ENCODE measurements at regions not wholly inside any gene's neighbourhood (a gene's known extent, or its start where the extent isn't known, plus 50 kb on each side); places are given as distances from the start of the nearest gene placed in this dataset.
"Not testable (repeated sequence)": the region's sequence is repeated elsewhere in the genome, so short reads cannot be mapped to it uniquely, and the experiment has no call there.

- peak; percentile 12 for DNase-seq
- no peaks in the 10 kb centered on the region for H3K36me3 Mint-ChIP-seq (ENCODE audit: low read depth)
- no peaks in the 10 kb centered on the region for H3K9me3 Mint-ChIP-seq
- H3K4me1 Mint-ChIP-seq (ENCODE audit: low read depth) = no peaks in the 10 kb centered on the region
- H3K4me3 Mint-ChIP-seq = no peak overlapping the region
- H3K27ac Mint-ChIP-seq = no peak overlapping the region
- H3K27me3 Mint-ChIP-seq = peaks cover 10% of the 10 kb centered on the region
Measured at GRCh38 chr22:48821727-48822126, 1005.9 kb downstream of the BRD1 start.

GRCh38 chr22:48821346-48821690, 1006.4 kb downstream of the BRD1 start:
- no peaks in the 10 kb centered on the region for H3K9me3 Mint-ChIP-seq
- DNase-seq = peak; percentile 12
- no peak overlapping the region for H3K4me3 Mint-ChIP-seq
- peaks cover 10% of the 10 kb centered on the region for H3K27me3 Mint-ChIP-seq
- no peaks in the 10 kb centered on the region for H3K4me1 Mint-ChIP-seq (ENCODE audit: low read depth)
- H3K27ac Mint-ChIP-seq = no peak overlapping the region
- no peaks in the 10 kb centered on the region for H3K36me3 Mint-ChIP-seq (ENCODE audit: low read depth)

GRCh38 chr22:48820481-48821345, 1007.0 kb downstream of the BRD1 start:
- no peak overlapping the region for H3K4me3 Mint-ChIP-seq
- H3K36me3 Mint-ChIP-seq (ENCODE audit: low read depth) = no peaks in the 10 kb centered on the region
- no peak overlapping the region for H3K27ac Mint-ChIP-seq
- peak; percentile 14 for DNase-seq
- H3K4me1 Mint-ChIP-seq (ENCODE audit: low read depth) = no peaks in the 10 kb centered on the region
- peaks cover 10% of the 10 kb centered on the region for H3K27me3 Mint-ChIP-seq
- H3K9me3 Mint-ChIP-seq = no peaks in the 10 kb centered on the region

- H3K27me3 Mint-ChIP-seq = peaks cover 10% of the 10 kb centered on the region
- H3K9me3 Mint-ChIP-seq = no peaks in the 10 kb centered on the region
- no peaks in the 10 kb centered on the region for H3K4me1 Mint-ChIP-seq (ENCODE audit: low read depth)
- no peaks in the 10 kb centered on the region for H3K36me3 Mint-ChIP-seq (ENCODE audit: low read depth)
- H3K4me3 Mint-ChIP-seq = no peak overlapping the region
- no peak overlapping the region for H3K27ac Mint-ChIP-seq
- DNase-seq = no peak
Measured at GRCh38 chr22:48819961-48820360, 1007.7 kb downstream of the BRD1 start.

- peak; percentile 12 for DNase-seq
- H3K27ac Mint-ChIP-seq = no peak overlapping the region
- no peaks in the 10 kb centered on the region for H3K4me1 Mint-ChIP-seq (ENCODE audit: low read depth)
- no peaks in the 10 kb centered on the region for H3K9me3 Mint-ChIP-seq
- H3K4me3 Mint-ChIP-seq = no peak overlapping the region
- H3K36me3 Mint-ChIP-seq (ENCODE audit: low read depth) = no peaks in the 10 kb centered on the region
- peaks cover 6% of the 10 kb centered on the region for H3K27me3 Mint-ChIP-seq
Measured at GRCh38 chr22:48819232-48819631, 1008.4 kb downstream of the BRD1 start.

- DNase-seq; H3K4me3 Mint-ChIP-seq; H3K27ac Mint-ChIP-seq; H3K4me1 Mint-ChIP-seq (ENCODE audit: low read depth); H3K36me3 Mint-ChIP-seq (ENCODE audit: low read depth); H3K9me3 Mint-ChIP-seq: not testable (repeated sequence)
- H3K27me3 Mint-ChIP-seq = peaks cover 11% of the 10 kb centered on the region
Measured at GRCh38 chr22:48817491-48817890, 1010.2 kb downstream of the BRD1 start.

GRCh38 chr22:48811885-48812284, 1015.8 kb downstream of the BRD1 start:
- H3K9me3 Mint-ChIP-seq = no peaks in the 10 kb centered on the region
- H3K4me3 Mint-ChIP-seq = no peak overlapping the region
- no peaks in the 10 kb centered on the region for H3K36me3 Mint-ChIP-seq (ENCODE audit: low read depth)
- no peaks in the 10 kb centered on the region for H3K4me1 Mint-ChIP-seq (ENCODE audit: low read depth)
- DNase-seq = no peak
- no peak overlapping the region for H3K27ac Mint-ChIP-seq
- H3K27me3 Mint-ChIP-seq = peaks cover 7% of the 10 kb centered on the region

GRCh38 chr22:48808038-48808960, 1019.4 kb downstream of the BRD1 start:
- H3K4me1 Mint-ChIP-seq (ENCODE audit: low read depth) = no peaks in the 10 kb centered on the region
- DNase-seq = no peak
- H3K9me3 Mint-ChIP-seq = no peaks in the 10 kb centered on the region
- H3K4me3 Mint-ChIP-seq = no peak overlapping the region
- no peaks in the 10 kb centered on the region for H3K27me3 Mint-ChIP-seq
- no peaks in the 10 kb centered on the region for H3K36me3 Mint-ChIP-seq (ENCODE audit: low read depth)
- no peak overlapping the region for H3K27ac Mint-ChIP-seq

- Mint-ChIP-seq H3K4me3 (no peak overlapping the region), H3K27ac (no peak overlapping the region), H3K4me1 (ENCODE audit: low read depth) (no peaks in the 10 kb centered on the region), H3K9me3 (no peaks in the 10 kb centered on the region), H3K36me3 (ENCODE audit: low read depth) (no peaks in the 10 kb centered on the region), H3K27me3 (no peaks in the 10 kb centered on the region)
- DNase-seq = no peak
Measured at GRCh38 chr22:48807155-48807554, 1020.5 kb downstream of the BRD1 start.

GRCh38 chr22:48806227-48806781, 1021.4 kb downstream of the BRD1 start:
- Mint-ChIP-seq H3K27me3 (no peaks in the 10 kb centered on the region), H3K4me3 (no peak overlapping the region), H3K27ac (no peak overlapping the region), H3K4me1 (ENCODE audit: low read depth) (no peaks in the 10 kb centered on the region), H3K36me3 (ENCODE audit: low read depth) (no peaks in the 10 kb centered on the region), H3K9me3 (no peaks in the 10 kb centered on the region)
- no peak for DNase-seq

GRCh38 chr22:48805516-48805915, 1022.2 kb downstream of the BRD1 start:
- Mint-ChIP-seq H3K4me1 (ENCODE audit: low read depth) (no peaks in the 10 kb centered on the region), H3K27me3 (no peaks in the 10 kb centered on the region), H3K36me3 (ENCODE audit: low read depth) (no peaks in the 10 kb centered on the region), H3K9me3 (no peaks in the 10 kb centered on the region), H3K27ac (no peak overlapping the region), H3K4me3 (no peak overlapping the region)
- no peak for DNase-seq

- H3K27me3 Mint-ChIP-seq = no peaks in the 10 kb centered on the region
- H3K36me3 Mint-ChIP-seq (ENCODE audit: low read depth) = no peaks in the 10 kb centered on the region
- no peak overlapping the region for H3K4me3 Mint-ChIP-seq
- no peaks in the 10 kb centered on the region for H3K9me3 Mint-ChIP-seq
- H3K27ac Mint-ChIP-seq = no peak overlapping the region
- DNase-seq = no peak
- no peaks in the 10 kb centered on the region for H3K4me1 Mint-ChIP-seq (ENCODE audit: low read depth)
Measured at GRCh38 chr22:48804811-48805301, 1022.8 kb downstream of the BRD1 start.

- no peak overlapping the region for H3K4me3 Mint-ChIP-seq
- no peak for DNase-seq
- no peaks in the 10 kb centered on the region for H3K9me3 Mint-ChIP-seq
- H3K27ac Mint-ChIP-seq = no peak overlapping the region
- H3K27me3 Mint-ChIP-seq = no peaks in the 10 kb centered on the region
- H3K36me3 Mint-ChIP-seq (ENCODE audit: low read depth) = no peaks in the 10 kb centered on the region
- H3K4me1 Mint-ChIP-seq (ENCODE audit: low read depth) = no peaks in the 10 kb centered on the region
Measured at GRCh38 chr22:48803948-48804810, 1023.5 kb downstream of the BRD1 start.

Measured in activated T-cell treated with anti-CD3 and anti-CD28 coated beads, Interleukin-2, amount 50 U/mL, for 24 hours (primary cell).